GM18909 (cell line): ENCODE measurements at regions not wholly inside any gene's neighbourhood (a gene's known extent, or its start where the extent isn't known, plus 50 kb on each side); places are given as distances from the start of the nearest gene placed in this dataset.
"Not testable (repeated sequence)": the region's sequence is repeated elsewhere in the genome, so short reads cannot be mapped to it uniquely, and the experiment has no call there.

Experiments used
- ATAC-seq: cut with Tn5 transposase; IDR thresholded peaks from one replicate; pipeline ENCODE4 v1.9.1; 2021; ENCODE audit warnings: mild to moderate bottlenecking; ENCODE audit not compliant: unreplicated experiment, poor library complexity

GRCh38 chr11:64428693-64429092 lies 69.7 kb downstream of the RPS6KA4 start:
- ATAC-seq, result no peak

- ATAC-seq, result no peak
Measured at GRCh38 chr11:64429970-64430369, 71.0 kb downstream of the RPS6KA4 start.

DNA sequence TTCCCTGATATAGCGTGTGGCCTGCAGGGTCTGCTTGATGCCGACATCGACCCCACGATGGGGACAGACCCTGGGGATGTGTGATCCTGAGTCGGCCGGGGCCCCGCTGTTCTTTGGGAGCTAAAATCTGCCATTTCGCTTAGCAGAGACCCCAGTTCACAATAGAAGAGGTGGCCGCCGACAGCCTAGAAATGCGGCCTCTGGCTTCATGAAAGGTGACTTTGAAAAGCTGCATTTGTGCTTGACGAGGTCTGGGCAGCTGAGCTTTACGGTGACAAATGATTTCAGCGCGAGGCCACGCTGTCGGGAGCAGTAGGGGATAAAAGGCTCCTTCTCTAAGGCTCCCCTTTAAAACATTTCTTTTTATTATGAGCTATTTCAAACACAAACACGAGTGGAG lies 71.7 kb downstream of the RPS6KA4 start:
- ATAC-seq, result no peak

DNA sequence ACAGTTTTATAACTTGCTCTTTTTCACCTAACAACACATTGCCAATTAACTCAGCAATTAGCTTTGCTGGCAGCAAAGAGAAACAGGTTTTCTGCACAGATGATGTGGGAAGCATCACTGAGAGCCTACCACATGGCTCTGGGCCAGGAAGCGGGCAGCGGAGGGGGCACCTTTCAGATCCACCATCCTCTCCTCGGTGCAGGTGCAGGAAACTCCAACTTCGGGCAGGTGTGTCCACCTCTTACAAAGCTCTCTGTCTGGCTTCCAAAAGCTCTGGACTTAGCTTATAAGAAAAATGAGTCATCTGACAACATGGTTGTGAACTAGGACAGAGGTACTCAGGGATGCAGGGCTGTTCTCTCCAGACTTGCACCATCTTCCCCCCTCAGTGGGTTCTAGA lies 77.0 kb downstream of the RPS6KA4 start:
- ATAC-seq, result no peak

DNA sequence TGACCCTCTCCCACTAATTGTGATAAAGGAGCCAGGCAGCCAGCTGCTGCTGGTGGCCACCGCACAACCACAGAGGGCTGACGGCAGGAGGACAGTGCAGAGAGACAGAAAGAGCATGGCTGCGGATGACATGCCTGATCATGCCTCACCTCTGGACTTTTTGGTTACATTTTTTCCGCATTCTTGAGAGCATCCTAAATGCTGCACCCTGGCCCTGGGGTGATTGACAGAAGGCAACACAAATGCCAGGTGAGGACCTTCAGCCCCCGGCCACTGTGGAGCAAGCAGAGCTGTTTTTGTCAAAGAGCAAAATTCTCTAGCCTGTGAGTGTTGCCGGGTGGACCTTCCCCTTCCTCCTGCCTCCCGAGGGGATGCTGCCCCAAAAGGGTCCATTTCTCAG lies 78.5 kb downstream of the RPS6KA4 start:
- ATAC-seq, result no peak

GRCh38 chr11:64438986-64439771 lies 80.2 kb downstream of the RPS6KA4 start:
- ATAC-seq, result no peak

GRCh38 chr11:64439772-64440491 lies 81.0 kb downstream of the RPS6KA4 start:
- not testable (repeated sequence) for ATAC-seq

GRCh38 chr11:64441127-64441526 lies 82.2 kb downstream of the RPS6KA4 start:
- ATAC-seq, result no peak

DNA sequence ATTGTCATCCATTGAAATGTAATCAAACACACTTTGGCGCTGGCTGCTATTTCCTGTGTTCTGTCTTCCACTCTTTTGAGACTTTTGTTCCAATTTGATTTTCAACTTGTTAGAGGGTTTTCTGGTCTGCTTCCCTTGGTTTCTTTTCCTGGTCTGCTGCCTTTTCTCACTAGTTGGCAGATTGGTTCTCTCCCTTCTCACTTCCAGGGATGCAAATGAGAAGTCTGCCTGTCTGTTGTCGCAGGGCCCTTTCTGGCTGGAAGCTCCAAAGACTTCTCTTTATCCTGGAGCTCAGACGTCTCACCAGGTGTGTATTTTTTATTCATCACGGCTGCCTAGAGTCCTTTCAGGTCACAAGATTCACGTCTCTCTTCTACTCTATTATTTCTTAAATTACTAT lies 84.0 kb downstream of the RPS6KA4 start:
- no peak for ATAC-seq

- ATAC-seq, result no peak
Measured at GRCh38 chr11:64444838-64445441, 86.0 kb downstream of the RPS6KA4 start.

GRCh38 chr11:64445651-64446050 lies 86.7 kb downstream of the RPS6KA4 start:
- no peak for ATAC-seq

GRCh38 chr11:64447831-64448598 lies 89.1 kb downstream of the RPS6KA4 start:
- no peak for ATAC-seq

GRCh38 chr11:64448599-64449380 lies 89.8 kb downstream of the RPS6KA4 start:
- ATAC-seq, result peak; percentile 52

GRCh38 chr11:64449381-64450167 lies 90.6 kb downstream of the RPS6KA4 start:
- peak; percentile 65 for ATAC-seq

DNA sequence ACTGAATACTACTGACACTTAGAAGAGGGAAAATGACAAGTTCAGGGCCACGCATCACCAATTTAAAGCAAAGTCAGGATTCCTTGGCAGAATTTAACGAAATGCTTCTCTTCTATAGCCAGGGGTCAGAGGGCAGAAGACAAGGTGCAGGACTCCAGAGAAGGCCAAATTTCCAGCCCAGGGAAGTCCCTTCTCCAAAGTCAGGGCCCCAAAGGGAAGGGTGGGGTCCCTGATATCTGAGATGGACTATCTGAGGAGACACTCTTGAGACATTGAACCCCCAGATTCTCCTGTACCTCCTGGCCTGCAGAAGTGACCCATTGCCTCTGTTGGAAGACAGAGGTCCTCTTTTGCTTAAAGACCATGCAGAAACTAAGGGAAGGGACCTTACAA lies 91.2 kb downstream of the RPS6KA4 start:
- ATAC-seq, result no peak

DNA sequence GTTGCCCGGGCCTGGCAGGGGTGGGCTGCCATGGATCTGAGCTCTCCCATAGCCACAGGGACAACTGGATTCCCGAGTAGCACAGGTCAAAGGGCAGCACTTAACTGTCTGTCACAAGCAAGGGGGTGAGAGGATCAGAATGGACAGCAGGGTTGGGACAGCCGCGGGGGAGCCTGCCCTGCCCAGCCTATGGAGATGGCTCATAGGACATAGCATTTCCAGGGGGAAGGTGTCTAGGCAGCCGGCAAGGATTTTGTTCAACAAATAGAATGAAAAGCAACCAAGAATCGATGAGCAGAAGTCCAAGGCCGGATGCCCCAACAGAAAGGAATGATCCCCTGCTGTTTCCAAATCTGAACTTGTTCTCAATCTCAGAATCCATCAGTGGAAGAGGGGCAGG lies 92.9 kb downstream of the RPS6KA4 start:
- ATAC-seq, result no peak

- no peak for ATAC-seq
Measured at GRCh38 chr11:64453466-64453865, 94.5 kb downstream of the RPS6KA4 start.

GRCh38 chr11:64455456-64456261 lies 96.7 kb downstream of the RPS6KA4 start:
- ATAC-seq, result no peak
